VCaP (cell line): ENCODE measurements at regions not wholly inside any gene's neighbourhood (a gene's known extent, or its start where the extent isn't known, plus 50 kb on each side); places are given as distances from the start of the nearest gene placed in this dataset.

Source experiments
- H3K27ac ChIP-seq: fragments of 450-650 bp; 2 replicates; pipeline ENCODE4 v1.5.1; 2017
- CTCF ChIP-seq: fragments of 450-650 bp; conservative IDR thresholded peaks from 2 replicates; pipeline ENCODE4 v1.5.1; 2017; ENCODE audit warnings: mild to moderate bottlenecking, moderate library complexity

GRCh38 chr9:100679834-100680233 lies 102.0 kb downstream of the CAVIN4 start:
- no peak overlapping the region for H3K27ac ChIP-seq
- TF ChIP-seq CTCF = no peak

- no peak overlapping the region for H3K27ac ChIP-seq
- TF ChIP-seq CTCF = no peak
Measured at GRCh38 chr9:100686420-100686819, 108.5 kb downstream of the CAVIN4 start.

- TF ChIP-seq CTCF = no peak
- no peak overlapping the region for H3K27ac ChIP-seq
Measured at GRCh38 chr9:100689635-100690034, 111.8 kb downstream of the CAVIN4 start.

GRCh38 chr9:100690438-100690837 lies 112.6 kb downstream of the CAVIN4 start:
- TF ChIP-seq CTCF = no peak

GRCh38 chr9:100697339-100697738 lies 119.5 kb downstream of the CAVIN4 start:
- no peak for TF ChIP-seq CTCF
- no peak overlapping the region for H3K27ac ChIP-seq

More at GRCh38 chr9:100690438-100690837, 112.6 kb downstream of the CAVIN4 start:
- H3K27ac ChIP-seq = no peak overlapping the region

GRCh38 chr9:100698945-100699344 lies 121.1 kb downstream of the CAVIN4 start:
- no peak for TF ChIP-seq CTCF
- H3K27ac ChIP-seq = no peak overlapping the region

- peak overlapping the region; percentile 68; the same call in 1 of the 2 replicates for H3K27ac ChIP-seq
- TF ChIP-seq CTCF = no peak
Measured at GRCh38 chr9:100699668-100700067, 121.8 kb downstream of the CAVIN4 start.
